ENCODE measurements at regions not wholly inside any gene's neighbourhood (a gene's known extent, or its start where the extent isn't known, plus 50 kb on each side); places are given as distances from the start of the nearest gene placed in this dataset.
"Not testable (repeated sequence)": the region's sequence is repeated elsewhere in the genome, so short reads cannot be mapped to it uniquely, and the experiment has no call there.

GRCh38 chr12:31162896-31163560 is 89.4 kb downstream of the DDX11 start:
- H3K27ac ChIP-seq; DNase-seq (ENCODE audit: low spot score in 2 of 2); H3K9me3 ChIP-seq; H3K36me3 ChIP-seq; H3K27me3 ChIP-seq; H3K4me3 ChIP-seq; intact Hi-C loops (cut with DNase I; ENCODE audit: low total_unique reads); H3K4me1 ChIP-seq: not testable (repeated sequence)

GRCh38 chr12:31174293-31174692 is 100.6 kb downstream of the DDX11 start:
- intact Hi-C loops (cut with DNase I; ENCODE audit: low total_unique reads); H3K27me3 ChIP-seq; H3K27ac ChIP-seq; H3K9me3 ChIP-seq; H3K36me3 ChIP-seq; DNase-seq (ENCODE audit: low spot score in 2 of 2); H3K4me1 ChIP-seq; H3K4me3 ChIP-seq: not testable (repeated sequence)

- DNase-seq (ENCODE audit: low spot score in 2 of 2); H3K9me3 ChIP-seq; H3K27ac ChIP-seq; intact Hi-C loops (cut with DNase I; ENCODE audit: low total_unique reads); H3K27me3 ChIP-seq; H3K4me3 ChIP-seq; H3K4me1 ChIP-seq; H3K36me3 ChIP-seq: not testable (repeated sequence)
These were observed 103.9 kb downstream of the DDX11 start for GRCh38 chr12:31177514-31177913.

GRCh38 chr12:31178875-31179274 is 105.2 kb downstream of the DDX11 start:
- H3K36me3 ChIP-seq; H3K4me3 ChIP-seq; DNase-seq (ENCODE audit: low spot score in 2 of 2); H3K27me3 ChIP-seq; H3K9me3 ChIP-seq; intact Hi-C loops (cut with DNase I; ENCODE audit: low total_unique reads); H3K27ac ChIP-seq; H3K4me1 ChIP-seq: not testable (repeated sequence)

- intact Hi-C loops (cut with DNase I; ENCODE audit: low total_unique reads); H3K9me3 ChIP-seq; H3K36me3 ChIP-seq; H3K27me3 ChIP-seq; DNase-seq (ENCODE audit: low spot score in 2 of 2); H3K27ac ChIP-seq; H3K4me1 ChIP-seq; H3K4me3 ChIP-seq: not testable (repeated sequence)
These were observed 106.1 kb downstream of the DDX11 start for GRCh38 chr12:31179627-31180237.

DNA sequence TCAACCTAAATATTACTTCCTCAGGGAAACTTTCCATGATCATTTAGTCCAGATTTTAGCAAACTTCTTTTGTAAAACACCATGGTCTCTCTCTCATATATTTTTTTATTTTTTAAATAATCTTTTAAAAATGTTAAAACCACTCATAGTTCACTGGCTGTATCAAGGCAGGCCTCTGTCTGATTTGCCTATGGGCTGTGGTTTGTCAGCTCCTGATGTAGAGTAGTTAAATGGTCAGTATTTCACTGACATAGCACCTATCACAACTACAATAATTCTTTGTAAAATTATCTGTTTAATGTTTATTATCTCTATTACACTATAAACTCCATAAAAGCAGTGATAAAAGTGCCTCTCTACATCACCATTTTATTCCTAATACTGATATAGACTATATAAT is 108.9 kb downstream of the DDX11 start:
- H3K36me3 ChIP-seq; H3K4me1 ChIP-seq; H3K27ac ChIP-seq; H3K4me3 ChIP-seq; H3K27me3 ChIP-seq; H3K9me3 ChIP-seq; intact Hi-C loops (cut with DNase I; ENCODE audit: low total_unique reads); DNase-seq (ENCODE audit: low spot score in 2 of 2): not testable (repeated sequence)

DNA sequence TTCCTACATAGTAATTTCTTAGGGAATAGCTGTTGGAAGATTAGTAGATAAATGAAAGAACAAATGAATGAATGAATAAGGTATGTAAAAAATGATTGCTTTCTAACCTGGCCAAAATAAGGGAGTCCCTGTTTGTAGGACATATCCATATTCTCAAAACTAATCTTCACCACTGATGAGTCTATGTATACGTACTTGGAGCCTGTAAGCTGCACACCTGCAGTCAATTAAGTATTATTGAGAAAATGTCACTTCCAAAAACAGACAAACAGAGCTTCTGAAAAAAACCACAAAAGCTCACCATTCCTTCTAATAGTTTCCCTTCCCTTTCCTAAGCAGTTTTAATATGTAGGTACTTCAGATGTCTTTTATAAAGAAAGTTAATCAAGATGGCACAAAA is 109.4 kb downstream of the DDX11 start:
- DNase-seq (ENCODE audit: low spot score in 2 of 2); H3K36me3 ChIP-seq; H3K4me3 ChIP-seq; intact Hi-C loops (cut with DNase I; ENCODE audit: low total_unique reads); H3K4me1 ChIP-seq; H3K27ac ChIP-seq; H3K9me3 ChIP-seq; H3K27me3 ChIP-seq: not testable (repeated sequence)

GRCh38 chr12:31183899-31184298 is 110.2 kb downstream of the DDX11 start:
- H3K27ac ChIP-seq; H3K27me3 ChIP-seq; H3K4me3 ChIP-seq; intact Hi-C loops (cut with DNase I; ENCODE audit: low total_unique reads); H3K9me3 ChIP-seq; H3K4me1 ChIP-seq; DNase-seq (ENCODE audit: low spot score in 2 of 2); H3K36me3 ChIP-seq: not testable (repeated sequence)

GRCh38 chr12:31184667-31185066 is 111.0 kb downstream of the DDX11 start:
- not testable (repeated sequence) for H3K36me3 ChIP-seq

GRCh38 chr12:31192689-31193088 is 119.0 kb downstream of the DDX11 start:
- H3K4me3 ChIP-seq; H3K27me3 ChIP-seq; H3K9me3 ChIP-seq; H3K27ac ChIP-seq; DNase-seq (ENCODE audit: low spot score in 2 of 2); intact Hi-C loops (cut with DNase I; ENCODE audit: low total_unique reads); H3K36me3 ChIP-seq; H3K4me1 ChIP-seq: not testable (repeated sequence)

More at GRCh38 chr12:31184667-31185066, 111.0 kb downstream of the DDX11 start:
- H3K27ac ChIP-seq; DNase-seq (ENCODE audit: low spot score in 2 of 2); H3K27me3 ChIP-seq; H3K9me3 ChIP-seq; H3K4me3 ChIP-seq; intact Hi-C loops (cut with DNase I; ENCODE audit: low total_unique reads); H3K4me1 ChIP-seq: not testable (repeated sequence)

DNA sequence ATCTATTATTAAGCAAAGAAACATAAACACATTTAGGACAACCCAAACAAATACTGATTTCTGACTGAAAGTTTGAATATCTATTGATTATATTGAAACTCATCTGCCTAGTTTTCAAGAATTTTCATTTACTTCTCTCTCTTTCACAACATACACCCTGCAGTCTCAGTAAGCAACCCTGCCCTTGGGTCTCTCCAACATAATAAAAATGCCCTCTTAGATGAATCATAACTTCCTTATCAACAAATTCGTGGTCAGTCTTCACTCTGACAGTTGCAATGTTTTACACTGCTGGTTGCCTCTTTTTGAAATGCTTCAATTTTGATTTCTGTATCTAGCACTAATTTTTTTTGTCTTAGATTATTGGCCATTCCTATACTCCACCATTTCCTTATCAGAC is 122.0 kb downstream of the DDX11 start:
- intact Hi-C loops (cut with DNase I; ENCODE audit: low total_unique reads); H3K36me3 ChIP-seq; H3K9me3 ChIP-seq; DNase-seq (ENCODE audit: low spot score in 2 of 2); H3K27ac ChIP-seq; H3K4me3 ChIP-seq; H3K27me3 ChIP-seq; H3K4me1 ChIP-seq: not testable (repeated sequence)

GRCh38 chr12:31199476-31199875 is 125.8 kb downstream of the DDX11 start:
- intact Hi-C loops (cut with DNase I; ENCODE audit: low total_unique reads); DNase-seq (ENCODE audit: low spot score in 2 of 2); H3K4me3 ChIP-seq: not testable (repeated sequence)

More at GRCh38 chr12:31199476-31199875, 125.8 kb downstream of the DDX11 start:
- not testable (repeated sequence) for H3K9me3 ChIP-seq, H3K27ac ChIP-seq, H3K4me1 ChIP-seq, H3K36me3 ChIP-seq, H3K27me3 ChIP-seq
